WTC11 (cell line): ENCODE measurements at regions not wholly inside any gene's neighbourhood (a gene's known extent, or its start where the extent isn't known, plus 50 kb on each side); places are given as distances from the start of the nearest gene placed in this dataset.

Experiments used
- ATAC-seq: fragments of 200-7000 bp; cut with Tn5 transposase; 2 replicates; pipeline ENCODE4 v1.10.0; 2021; ENCODE audit warnings: mild to moderate bottlenecking, moderate library complexity
- CTCF ChIA-PET: fragments of 300-600 bp; sonication (Branson Sonifier 250); formaldehyde crosslinking; loops from one replicate; lab custom pipeline; 2021; ENCODE audit warnings: antibody characterized with exemption; lab: Charles Lee
- POLR2A ChIA-PET: fragments of 350-600 bp; sonication (Branson Sonifier 250); formaldehyde crosslinking; loops from one replicate; lab custom pipeline; 2021; ENCODE audit warnings: antibody characterized with exemption; lab: Charles Lee
- DNase-seq: peaks from one replicate; pipeline ENCODE4 v3.0.0; 2021; ENCODE audit warnings: low spot score
- H3K27ac Mint-ChIP-seq: 2 replicates; pipeline ENCODE4 v1.8.0; 2021; ENCODE audit warnings: mixed read lengths
- H3K27me3 Mint-ChIP-seq: 2 replicates; pipeline ENCODE4 v1.8.0; 2021; ENCODE audit warnings: low read depth, mild to moderate bottlenecking, moderate library complexity, mixed read lengths
- H3K36me3 Mint-ChIP-seq: 2 replicates; pipeline ENCODE4 v1.8.0; 2021; ENCODE audit warnings: mixed read lengths
- H3K4me1 Mint-ChIP-seq: 2 replicates; pipeline ENCODE4 v1.8.0; 2022; ENCODE audit warnings: mixed read lengths
- H3K4me3 Mint-ChIP-seq: 2 replicates; pipeline ENCODE4 v1.8.0; 2021; ENCODE audit warnings: mild to moderate bottlenecking, moderate library complexity, mixed read lengths
- H3K9me3 Mint-ChIP-seq: 2 replicates; pipeline ENCODE4 v1.8.0; 2021; ENCODE audit warnings: mixed read lengths
- CBFB ChIP-seq: sonication (generic); formaldehyde crosslinking; IDR thresholded peaks from 2 replicates; pipeline ENCODE4 v1.8.1; 2022; ENCODE audit warnings: mild to moderate bottlenecking, low read depth, missing genetic modification reagents
- FOXJ3 ChIP-seq: sonication (generic); formaldehyde crosslinking; IDR thresholded peaks from 2 replicates; pipeline ENCODE4 v1.9.0; 2021; ENCODE audit warnings: missing genetic modification reagents, mild to moderate bottlenecking, borderline replicate concordance
- JAZF1 ChIP-seq: fragments of 250-450 bp; sonication (Bioruptor Pico); IDR thresholded peaks from 2 replicates; pipeline ENCODE4 v1.9.0; 2021; ENCODE audit warnings: moderate library complexity, mild to moderate bottlenecking, inconsistent platforms
- MXD4 ChIP-seq: fragments of 250-450 bp; sonication (Bioruptor Pico); IDR thresholded peaks from 2 replicates; pipeline ENCODE4 v1.8.0; 2021; ENCODE audit warnings: mild to moderate bottlenecking, moderate library complexity, borderline replicate concordance
- MYBL2 ChIP-seq: sonication (generic); formaldehyde crosslinking; IDR thresholded peaks from 2 replicates; pipeline ENCODE4 v1.8.1; 2023; ENCODE audit warnings: mild to moderate bottlenecking, moderate library complexity, missing genetic modification reagents
- NFATC4 ChIP-seq: fragments of 250-450 bp; sonication (Bioruptor Pico); IDR thresholded peaks from 2 replicates; pipeline ENCODE4 v1.9.0; 2021; ENCODE audit warnings: mild to moderate bottlenecking
- NR2C2 ChIP-seq: sonication (generic); formaldehyde crosslinking; IDR thresholded peaks from 2 replicates; pipeline ENCODE4 v1.8.0; 2022; ENCODE audit warnings: mild to moderate bottlenecking, missing genetic modification reagents
- RELA ChIP-seq: sonication (generic); formaldehyde crosslinking; IDR thresholded peaks from 2 replicates; pipeline ENCODE4 v1.8.1; 2022; ENCODE audit warnings: missing genetic modification reagents, mild to moderate bottlenecking, borderline replicate concordance
- SOX15 ChIP-seq: fragments of 250-450 bp; sonication (Bioruptor Pico); IDR thresholded peaks from 2 replicates; pipeline ENCODE4 v1.9.0; 2021; ENCODE audit warnings: mild to moderate bottlenecking
- TEAD1 ChIP-seq: sonication (generic); formaldehyde crosslinking; IDR thresholded peaks from 2 replicates; pipeline ENCODE4 v1.8.0; 2022; ENCODE audit warnings: mild to moderate bottlenecking, missing genetic modification reagents
- ZNF232 ChIP-seq: sonication (generic); formaldehyde crosslinking; IDR thresholded peaks from 2 replicates; pipeline ENCODE4 v1.8.0; 2022; ENCODE audit warnings: mild to moderate bottlenecking, missing genetic modification reagents
- ZNF263 ChIP-seq: sonication (generic); formaldehyde crosslinking; IDR thresholded peaks from 2 replicates; pipeline ENCODE4 v1.8.1; 2022; ENCODE audit warnings: low read depth, mild to moderate bottlenecking, moderate library complexity, missing genetic modification reagents
- ZNF416 ChIP-seq: fragments of 250-450 bp; sonication (Bioruptor Pico); IDR thresholded peaks from 2 replicates; pipeline ENCODE4 v1.9.0; 2021; ENCODE audit warnings: mild to moderate bottlenecking, inconsistent platforms
- TF ChIP-seq, protein P1 (sequence below): sonication (generic); formaldehyde crosslinking; IDR thresholded peaks from 2 replicates; pipeline ENCODE4 v1.8.0; 2023; ENCODE audit warnings: missing genetic modification reagents, mild to moderate bottlenecking, borderline replicate concordance
- TF ChIP-seq, protein P2 (sequence below): sonication (generic); formaldehyde crosslinking; IDR thresholded peaks from 2 replicates; pipeline ENCODE4 v1.8.1; 2022; ENCODE audit warnings: low read depth, missing genetic modification reagents, borderline replicate concordance
- TF ChIP-seq, protein P3 (sequence below): sonication (generic); formaldehyde crosslinking; IDR thresholded peaks from 2 replicates; pipeline ENCODE4 v1.8.1; 2023; ENCODE audit warnings: mild to moderate bottlenecking, moderate library complexity, missing genetic modification reagents
- TF ChIP-seq, protein P4 (sequence below): fragments of 250-450 bp; sonication (Bioruptor Pico); IDR thresholded peaks from 2 replicates; pipeline ENCODE4 v1.8.0; 2021; ENCODE audit warnings: mild to moderate bottlenecking
- TF ChIP-seq, protein P5 (sequence below): sonication (generic); formaldehyde crosslinking; IDR thresholded peaks from 2 replicates; pipeline ENCODE4 v1.8.0; 2023; ENCODE audit warnings: mild to moderate bottlenecking, missing genetic modification reagents
- TF ChIP-seq, protein P6 (sequence below): sonication (generic); formaldehyde crosslinking; IDR thresholded peaks from 2 replicates; pipeline ENCODE4 v1.8.1; 2023; ENCODE audit warnings: mild to moderate bottlenecking, missing genetic modification reagents, moderate library complexity
- TF ChIP-seq, protein P7 (sequence below): sonication (generic); formaldehyde crosslinking; IDR thresholded peaks from 2 replicates; pipeline ENCODE4 v1.8.0; 2022; ENCODE audit warnings: mild to moderate bottlenecking, missing genetic modification reagents

DNA sequence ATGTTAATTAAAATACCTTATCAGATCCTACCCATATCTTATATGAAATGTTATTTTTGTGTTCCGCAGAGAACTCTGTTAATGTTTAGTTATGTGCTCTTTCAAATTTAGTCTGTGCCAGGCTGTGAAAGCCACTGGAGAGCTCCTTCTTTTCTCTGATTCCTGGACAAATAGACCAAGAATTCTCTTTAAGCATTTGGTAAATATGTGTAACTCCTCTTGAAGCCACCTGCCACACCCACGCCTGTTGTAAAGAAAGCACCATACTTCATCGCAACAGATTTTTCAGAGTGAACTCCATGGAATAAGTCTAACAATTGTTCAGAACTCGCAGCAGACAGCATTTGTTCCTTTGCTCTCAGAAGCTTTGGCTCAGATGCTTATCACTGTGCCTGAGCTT, 301.1 kb downstream of the FAM170A start:
- POLR2A ChIA-PET: no interaction called here
- no peaks in the 10 kb centered on the region for H3K36me3 Mint-ChIP-seq
- no peaks in the 10 kb centered on the region for H3K9me3 Mint-ChIP-seq

DNA sequence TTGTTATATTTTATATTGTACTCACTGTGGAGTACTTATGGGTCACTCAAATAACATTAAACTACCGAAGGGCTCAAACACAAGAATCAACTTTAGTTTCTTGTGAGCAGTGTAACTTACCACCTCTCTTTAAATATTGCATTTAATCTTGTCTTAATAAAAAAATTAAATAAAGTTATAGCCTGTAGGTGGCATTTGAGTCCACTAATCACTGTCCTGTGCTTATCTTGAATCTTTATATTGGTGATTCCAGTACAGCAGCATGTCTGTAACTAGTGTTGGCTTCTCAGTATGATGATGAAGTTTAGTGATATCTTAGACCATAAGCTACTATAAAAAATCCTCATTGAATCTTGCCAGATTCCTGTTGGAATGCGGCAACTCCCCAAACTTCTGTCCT, 313.8 kb downstream of the FAM170A start:
- Mint-ChIP-seq H3K4me3 (no peak overlapping the region), H3K4me1 (peaks cover 9% of the 10 kb centered on the region), H3K36me3 (peaks cover 9% of the 10 kb centered on the region), H3K9me3 (peaks cover 33% of the 10 kb centered on the region), H3K27me3 (no peaks in the 10 kb centered on the region; the same call in 1 of the 2 replicates), H3K27ac (no peak overlapping the region)
- ChIA-PET POLR2A (no interaction called here), CTCF (no interaction called here)
- DNase-seq (no peak), ATAC-seq (no peak)
- TF ChIP-seq CBFB (CRISPR knock-in tag) (no peak), ZNF232 (CRISPR knock-in tag) (no peak), TEAD1 (CRISPR knock-in tag) (no peak), JAZF1 (CRISPR knock-in tag) (no peak), MXD4 (no peak), NFATC4 (CRISPR knock-in tag) (no peak), RELA (CRISPR knock-in tag) (no peak), SOX15 (CRISPR knock-in tag) (no peak), ZNF263 (CRISPR knock-in tag) (no peak), NR2C2 (no peak), ZNF416 (CRISPR knock-in tag) (no peak), FOXJ3 (CRISPR knock-in tag) (no peak)
- TF ChIP-seq, protein P1, sequence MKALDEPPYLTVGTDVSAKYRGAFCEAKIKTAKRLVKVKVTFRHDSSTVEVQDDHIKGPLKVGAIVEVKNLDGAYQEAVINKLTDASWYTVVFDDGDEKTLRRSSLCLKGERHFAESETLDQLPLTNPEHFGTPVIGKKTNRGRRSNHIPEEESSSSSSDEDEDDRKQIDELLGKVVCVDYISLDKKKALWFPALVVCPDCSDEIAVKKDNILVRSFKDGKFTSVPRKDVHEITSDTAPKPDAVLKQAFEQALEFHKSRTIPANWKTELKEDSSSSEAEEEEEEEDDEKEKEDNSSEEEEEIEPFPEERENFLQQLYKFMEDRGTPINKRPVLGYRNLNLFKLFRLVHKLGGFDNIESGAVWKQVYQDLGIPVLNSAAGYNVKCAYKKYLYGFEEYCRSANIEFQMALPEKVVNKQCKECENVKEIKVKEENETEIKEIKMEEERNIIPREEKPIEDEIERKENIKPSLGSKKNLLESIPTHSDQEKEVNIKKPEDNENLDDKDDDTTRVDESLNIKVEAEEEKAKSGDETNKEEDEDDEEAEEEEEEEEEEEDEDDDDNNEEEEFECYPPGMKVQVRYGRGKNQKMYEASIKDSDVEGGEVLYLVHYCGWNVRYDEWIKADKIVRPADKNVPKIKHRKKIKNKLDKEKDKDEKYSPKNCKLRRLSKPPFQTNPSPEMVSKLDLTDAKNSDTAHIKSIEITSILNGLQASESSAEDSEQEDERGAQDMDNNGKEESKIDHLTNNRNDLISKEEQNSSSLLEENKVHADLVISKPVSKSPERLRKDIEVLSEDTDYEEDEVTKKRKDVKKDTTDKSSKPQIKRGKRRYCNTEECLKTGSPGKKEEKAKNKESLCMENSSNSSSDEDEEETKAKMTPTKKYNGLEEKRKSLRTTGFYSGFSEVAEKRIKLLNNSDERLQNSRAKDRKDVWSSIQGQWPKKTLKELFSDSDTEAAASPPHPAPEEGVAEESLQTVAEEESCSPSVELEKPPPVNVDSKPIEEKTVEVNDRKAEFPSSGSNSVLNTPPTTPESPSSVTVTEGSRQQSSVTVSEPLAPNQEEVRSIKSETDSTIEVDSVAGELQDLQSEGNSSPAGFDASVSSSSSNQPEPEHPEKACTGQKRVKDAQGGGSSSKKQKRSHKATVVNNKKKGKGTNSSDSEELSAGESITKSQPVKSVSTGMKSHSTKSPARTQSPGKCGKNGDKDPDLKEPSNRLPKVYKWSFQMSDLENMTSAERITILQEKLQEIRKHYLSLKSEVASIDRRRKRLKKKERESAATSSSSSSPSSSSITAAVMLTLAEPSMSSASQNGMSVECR (CRISPR knock-in tag): no peak
- TF ChIP-seq, protein P2, sequence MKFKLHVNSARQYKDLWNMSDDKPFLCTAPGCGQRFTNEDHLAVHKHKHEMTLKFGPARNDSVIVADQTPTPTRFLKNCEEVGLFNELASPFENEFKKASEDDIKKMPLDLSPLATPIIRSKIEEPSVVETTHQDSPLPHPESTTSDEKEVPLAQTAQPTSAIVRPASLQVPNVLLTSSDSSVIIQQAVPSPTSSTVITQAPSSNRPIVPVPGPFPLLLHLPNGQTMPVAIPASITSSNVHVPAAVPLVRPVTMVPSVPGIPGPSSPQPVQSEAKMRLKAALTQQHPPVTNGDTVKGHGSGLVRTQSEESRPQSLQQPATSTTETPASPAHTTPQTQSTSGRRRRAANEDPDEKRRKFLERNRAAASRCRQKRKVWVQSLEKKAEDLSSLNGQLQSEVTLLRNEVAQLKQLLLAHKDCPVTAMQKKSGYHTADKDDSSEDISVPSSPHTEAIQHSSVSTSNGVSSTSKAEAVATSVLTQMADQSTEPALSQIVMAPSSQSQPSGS (CRISPR knock-in tag): no peak
- TF ChIP-seq, protein P3, sequence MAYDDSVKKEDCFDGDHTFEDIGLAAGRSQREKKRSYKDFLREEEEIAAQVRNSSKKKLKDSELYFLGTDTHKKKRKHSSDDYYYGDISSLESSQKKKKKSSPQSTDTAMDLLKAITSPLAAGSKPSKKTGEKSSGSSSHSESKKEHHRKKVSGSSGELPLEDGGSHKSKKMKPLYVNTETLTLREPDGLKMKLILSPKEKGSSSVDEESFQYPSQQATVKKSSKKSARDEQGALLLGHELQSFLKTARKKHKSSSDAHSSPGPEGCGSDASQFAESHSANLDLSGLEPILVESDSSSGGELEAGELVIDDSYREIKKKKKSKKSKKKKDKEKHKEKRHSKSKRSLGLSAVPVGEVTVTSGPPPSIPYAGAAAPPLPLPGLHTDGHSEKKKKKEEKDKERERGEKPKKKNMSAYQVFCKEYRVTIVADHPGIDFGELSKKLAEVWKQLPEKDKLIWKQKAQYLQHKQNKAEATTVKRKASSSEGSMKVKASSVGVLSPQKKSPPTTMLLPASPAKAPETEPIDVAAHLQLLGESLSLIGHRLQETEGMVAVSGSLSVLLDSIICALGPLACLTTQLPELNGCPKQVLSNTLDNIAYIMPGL (CRISPR knock-in tag): no peak
- TF ChIP-seq, protein P4, sequence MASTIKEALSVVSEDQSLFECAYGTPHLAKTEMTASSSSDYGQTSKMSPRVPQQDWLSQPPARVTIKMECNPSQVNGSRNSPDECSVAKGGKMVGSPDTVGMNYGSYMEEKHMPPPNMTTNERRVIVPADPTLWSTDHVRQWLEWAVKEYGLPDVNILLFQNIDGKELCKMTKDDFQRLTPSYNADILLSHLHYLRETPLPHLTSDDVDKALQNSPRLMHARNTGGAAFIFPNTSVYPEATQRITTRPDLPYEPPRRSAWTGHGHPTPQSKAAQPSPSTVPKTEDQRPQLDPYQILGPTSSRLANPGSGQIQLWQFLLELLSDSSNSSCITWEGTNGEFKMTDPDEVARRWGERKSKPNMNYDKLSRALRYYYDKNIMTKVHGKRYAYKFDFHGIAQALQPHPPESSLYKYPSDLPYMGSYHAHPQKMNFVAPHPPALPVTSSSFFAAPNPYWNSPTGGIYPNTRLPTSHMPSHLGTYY (CRISPR knock-in tag): no peak
- TF ChIP-seq, protein P5, sequence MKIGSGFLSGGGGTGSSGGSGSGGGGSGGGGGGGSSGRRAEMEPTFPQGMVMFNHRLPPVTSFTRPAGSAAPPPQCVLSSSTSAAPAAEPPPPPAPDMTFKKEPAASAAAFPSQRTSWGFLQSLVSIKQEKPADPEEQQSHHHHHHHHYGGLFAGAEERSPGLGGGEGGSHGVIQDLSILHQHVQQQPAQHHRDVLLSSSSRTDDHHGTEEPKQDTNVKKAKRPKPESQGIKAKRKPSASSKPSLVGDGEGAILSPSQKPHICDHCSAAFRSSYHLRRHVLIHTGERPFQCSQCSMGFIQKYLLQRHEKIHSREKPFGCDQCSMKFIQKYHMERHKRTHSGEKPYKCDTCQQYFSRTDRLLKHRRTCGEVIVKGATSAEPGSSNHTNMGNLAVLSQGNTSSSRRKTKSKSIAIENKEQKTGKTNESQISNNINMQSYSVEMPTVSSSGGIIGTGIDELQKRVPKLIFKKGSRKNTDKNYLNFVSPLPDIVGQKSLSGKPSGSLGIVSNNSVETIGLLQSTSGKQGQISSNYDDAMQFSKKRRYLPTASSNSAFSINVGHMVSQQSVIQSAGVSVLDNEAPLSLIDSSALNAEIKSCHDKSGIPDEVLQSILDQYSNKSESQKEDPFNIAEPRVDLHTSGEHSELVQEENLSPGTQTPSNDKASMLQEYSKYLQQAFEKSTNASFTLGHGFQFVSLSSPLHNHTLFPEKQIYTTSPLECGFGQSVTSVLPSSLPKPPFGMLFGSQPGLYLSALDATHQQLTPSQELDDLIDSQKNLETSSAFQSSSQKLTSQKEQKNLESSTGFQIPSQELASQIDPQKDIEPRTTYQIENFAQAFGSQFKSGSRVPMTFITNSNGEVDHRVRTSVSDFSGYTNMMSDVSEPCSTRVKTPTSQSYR (CRISPR knock-in tag): no peak
- TF ChIP-seq, protein P6, sequence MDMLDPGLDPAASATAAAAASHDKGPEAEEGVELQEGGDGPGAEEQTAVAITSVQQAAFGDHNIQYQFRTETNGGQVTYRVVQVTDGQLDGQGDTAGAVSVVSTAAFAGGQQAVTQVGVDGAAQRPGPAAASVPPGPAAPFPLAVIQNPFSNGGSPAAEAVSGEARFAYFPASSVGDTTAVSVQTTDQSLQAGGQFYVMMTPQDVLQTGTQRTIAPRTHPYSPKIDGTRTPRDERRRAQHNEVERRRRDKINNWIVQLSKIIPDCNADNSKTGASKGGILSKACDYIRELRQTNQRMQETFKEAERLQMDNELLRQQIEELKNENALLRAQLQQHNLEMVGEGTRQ: no peak
- TF ChIP-seq, protein P7, sequence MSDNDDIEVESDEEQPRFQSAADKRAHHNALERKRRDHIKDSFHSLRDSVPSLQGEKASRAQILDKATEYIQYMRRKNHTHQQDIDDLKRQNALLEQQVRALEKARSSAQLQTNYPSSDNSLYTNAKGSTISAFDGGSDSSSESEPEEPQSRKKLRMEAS (CRISPR knock-in tag): no peak

More for the DNA sequence above, 301.1 kb downstream of the FAM170A start:
- no peak overlapping the region for H3K4me3 Mint-ChIP-seq
- DNase-seq: no peak
- no peak overlapping the region for H3K27ac Mint-ChIP-seq
- no peaks in the 10 kb centered on the region for H3K27me3 Mint-ChIP-seq
- no peak for TF ChIP-seq MYBL2
- TF ChIP-seq, all 79 proteins: peak for 0
- CTCF ChIA-PET: no interaction called here
- ATAC-seq: no peak
- H3K4me1 Mint-ChIP-seq: no peaks in the 10 kb centered on the region
